HG03097 (cell line): ENCODE measurements at regions not wholly inside any gene's neighbourhood (a gene's known extent, or its start where the extent isn't known, plus 50 kb on each side); places are given as distances from the start of the nearest gene placed in this dataset.

Experiments
- ATAC-seq: cut with Tn5 transposase; IDR thresholded peaks from one replicate; pipeline ENCODE4 v1.9.1; 2021; ENCODE audit not compliant: unreplicated experiment, low FRiP score

DNA sequence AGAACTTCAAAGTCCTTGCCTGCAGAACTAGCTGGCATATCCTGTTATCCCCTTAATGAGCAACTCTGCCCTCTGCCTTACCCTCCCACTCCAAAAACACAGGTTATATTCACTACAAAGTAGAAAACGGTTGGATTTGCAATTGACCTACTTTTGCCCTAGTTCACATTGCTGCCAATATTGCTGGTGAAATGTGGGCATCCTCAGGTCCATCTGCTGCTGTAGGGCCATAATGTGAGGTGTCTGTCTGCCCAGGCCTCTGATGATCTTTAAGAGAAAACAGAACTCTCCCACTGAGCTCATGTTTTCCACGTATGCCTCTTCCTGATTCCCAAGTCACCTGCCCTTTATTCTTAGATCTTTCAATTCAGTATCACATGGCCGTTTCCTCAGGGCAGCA, 294.0 kb upstream of the CDH20 start:
- ATAC-seq = no peak

DNA sequence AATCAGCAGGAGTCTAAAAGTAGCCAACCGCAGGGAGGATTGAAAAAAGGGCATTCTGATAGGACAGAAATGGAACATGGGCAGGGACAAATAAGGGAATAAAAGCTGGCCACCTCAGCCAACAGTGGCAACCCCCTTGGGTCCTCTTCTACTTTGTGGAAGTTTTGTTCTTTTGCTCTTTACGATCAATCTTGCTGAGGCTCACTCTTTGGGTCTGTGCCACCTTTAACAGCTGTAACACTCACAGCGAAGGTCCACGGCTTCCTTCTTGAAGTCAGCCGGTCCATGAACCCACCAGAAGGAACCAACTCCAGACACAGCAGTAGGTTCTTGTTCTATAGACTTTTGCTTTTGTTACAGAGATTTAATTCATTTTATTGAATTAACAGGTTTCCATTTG, 285.4 kb upstream of the CDH20 start:
- no peak for ATAC-seq

DNA sequence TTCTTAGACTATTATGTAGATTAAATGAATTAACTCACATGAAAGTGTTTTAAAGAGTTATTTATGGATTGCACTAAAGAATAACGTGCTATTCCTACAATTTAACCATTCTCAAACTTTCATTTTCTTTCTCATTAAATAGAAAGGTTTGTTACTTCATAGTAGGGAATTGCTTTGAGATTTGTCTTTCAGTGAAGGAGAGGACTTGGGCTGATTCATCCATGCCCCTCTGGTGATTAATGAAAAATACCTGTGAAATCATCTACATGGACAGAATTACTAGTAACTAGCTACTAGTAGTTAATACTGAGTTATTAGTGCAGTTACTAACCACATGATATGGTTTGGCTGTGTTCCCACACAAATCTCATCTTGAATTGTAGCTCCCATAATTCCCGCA, 275.8 kb upstream of the CDH20 start:
- no peak for ATAC-seq

DNA sequence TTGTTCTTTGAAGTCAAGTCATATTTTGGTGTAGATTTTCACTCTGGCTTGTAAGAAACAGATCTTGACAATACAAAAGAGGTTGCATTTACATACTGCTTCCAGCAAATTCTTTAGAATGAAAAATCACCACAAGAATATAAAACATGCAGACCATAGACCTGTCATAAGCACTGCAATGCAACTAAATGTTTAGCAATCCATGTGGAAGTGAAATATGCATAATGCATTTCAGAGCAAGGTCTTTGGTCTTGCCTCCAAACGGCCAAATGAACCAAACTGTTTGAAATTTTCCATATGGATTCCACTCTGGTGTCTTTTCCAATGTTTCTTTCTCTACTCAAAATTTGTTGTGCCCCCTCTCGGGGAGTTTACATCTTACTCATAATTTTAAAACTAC, 271.0 kb upstream of the CDH20 start:
- ATAC-seq = no peak

DNA sequence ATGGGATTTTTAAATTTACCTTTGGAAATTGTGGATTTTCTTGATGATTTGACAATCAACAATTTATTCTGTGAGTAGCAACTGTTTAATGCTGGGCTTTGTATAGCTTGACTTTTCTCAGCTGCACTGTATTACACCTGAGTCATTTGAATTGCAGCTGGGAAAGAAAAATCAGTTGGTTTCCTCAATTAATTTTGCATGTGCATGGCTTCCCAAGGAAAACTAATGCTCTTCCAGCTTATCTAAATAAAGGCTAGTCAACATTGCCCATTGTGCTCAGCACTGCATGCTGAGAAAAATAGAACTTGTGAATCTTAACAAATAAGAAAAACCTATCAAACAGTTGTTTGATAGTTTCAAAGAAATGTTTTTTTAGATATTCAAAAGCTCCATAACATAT, 268.3 kb upstream of the CDH20 start:
- no peak for ATAC-seq

DNA sequence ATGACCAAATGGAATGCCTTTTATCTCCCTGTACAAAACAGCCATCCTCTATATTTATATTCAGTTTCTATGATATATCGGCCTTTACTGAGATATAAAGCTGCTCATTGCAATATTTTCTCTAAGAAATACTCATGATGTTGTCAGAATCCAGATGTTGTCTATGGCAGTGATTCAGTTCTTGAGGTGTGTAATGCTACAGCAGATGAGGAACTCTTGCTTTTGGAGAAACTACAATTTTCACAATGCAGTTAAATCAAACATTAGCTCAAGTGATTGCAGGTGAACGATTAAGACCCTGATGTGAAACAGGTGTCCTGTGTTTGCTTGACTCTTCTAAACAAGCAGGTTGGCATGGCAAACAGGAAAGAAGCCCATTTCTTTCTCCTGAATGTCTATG, 256.2 kb upstream of the CDH20 start:
- no peak for ATAC-seq

DNA sequence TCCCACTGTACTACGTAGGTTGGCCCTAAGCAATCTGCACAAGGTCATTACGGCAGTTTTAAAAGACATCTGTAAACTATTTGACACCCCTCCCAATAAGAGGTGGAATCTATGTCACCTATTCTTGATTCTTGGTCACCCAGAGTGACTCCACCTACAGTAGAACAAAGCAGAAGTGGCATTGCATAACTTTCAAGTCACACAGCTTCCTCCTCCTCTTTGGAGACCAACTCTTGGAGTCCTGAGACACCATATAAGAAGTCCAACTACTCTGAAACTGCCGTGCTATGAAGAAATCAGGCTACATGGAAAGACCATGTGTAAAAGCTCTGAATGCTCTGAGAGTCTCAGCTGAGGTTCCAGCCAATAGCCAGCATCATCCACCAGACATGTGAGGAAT, 253.5 kb upstream of the CDH20 start:
- ATAC-seq = no peak

DNA sequence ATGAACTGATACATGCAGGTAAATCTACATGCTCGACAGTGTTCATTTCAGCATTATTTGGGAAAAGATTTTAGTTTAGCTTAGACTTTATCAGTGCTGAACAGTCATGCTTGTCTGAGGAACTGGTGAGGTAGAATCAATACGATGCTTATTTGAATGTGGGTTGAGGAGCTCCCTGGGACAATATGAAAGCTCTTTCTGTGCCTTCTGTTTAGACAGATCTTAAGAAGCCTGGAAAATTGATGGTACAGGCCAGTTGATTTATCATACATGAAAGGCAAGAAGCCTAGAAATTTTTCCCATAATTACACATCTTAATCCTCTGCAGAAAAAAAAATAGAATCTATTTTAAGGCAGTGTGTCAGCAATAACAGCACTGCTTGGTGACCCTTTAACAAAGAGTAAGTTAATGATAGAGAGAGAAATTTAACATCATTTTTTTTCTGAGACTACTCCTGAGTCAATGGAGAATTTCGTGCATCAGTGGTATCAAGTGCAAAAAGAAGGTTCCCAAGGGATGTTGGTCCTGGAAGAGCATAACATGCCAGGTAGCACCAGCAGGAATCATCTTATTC, 252.2 kb upstream of the CDH20 start:
- no peak for ATAC-seq

DNA sequence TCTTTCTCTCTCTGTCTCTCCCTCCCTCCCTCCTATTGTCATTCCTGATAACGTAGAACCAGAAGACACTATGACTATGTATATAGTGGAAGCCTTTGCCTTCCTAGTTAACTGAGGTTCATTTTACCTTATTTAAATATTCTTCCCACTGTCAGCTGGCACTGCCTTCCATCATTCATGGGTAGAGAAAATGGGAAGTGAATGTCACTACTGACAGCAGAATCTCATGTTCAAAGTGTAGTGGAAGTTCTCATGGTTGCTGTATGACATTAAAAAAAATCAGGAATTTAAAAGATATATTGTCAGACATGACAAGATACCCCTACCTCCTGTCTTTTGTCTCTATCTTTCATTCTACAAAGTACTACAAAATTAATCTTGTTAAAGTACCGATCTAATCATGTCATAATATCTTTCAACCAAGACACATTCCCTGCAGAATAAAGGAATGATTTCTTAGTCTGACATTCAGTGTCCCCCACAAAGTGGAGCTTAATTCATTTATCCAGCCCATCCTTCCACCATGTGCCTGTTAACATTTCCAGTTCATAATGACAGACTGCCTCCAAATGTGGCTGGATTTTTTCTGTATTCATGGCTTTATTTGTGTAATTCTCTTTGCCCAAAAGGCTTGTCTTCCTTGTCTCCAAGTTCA, 250.1 kb upstream of the CDH20 start:
- ATAC-seq = no peak

DNA sequence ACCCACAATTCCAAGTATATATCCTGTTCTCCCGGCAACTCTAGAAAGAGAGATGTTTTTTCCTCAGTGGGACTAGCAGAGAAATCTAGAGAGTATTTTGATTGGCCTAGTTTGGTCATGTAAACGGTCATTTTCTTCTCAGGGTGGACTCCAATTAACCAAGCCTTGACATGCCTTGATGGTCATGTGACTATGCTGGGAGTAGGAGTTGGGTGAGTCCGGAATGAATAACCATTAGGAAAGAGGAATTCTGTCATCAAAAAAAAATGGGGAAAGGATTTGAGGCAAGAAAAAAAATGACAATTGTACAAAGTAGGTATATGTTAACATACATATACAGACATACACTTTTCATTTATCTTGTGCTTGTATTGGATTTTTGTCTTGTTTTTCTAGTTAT, 248.2 kb upstream of the CDH20 start:
- no peak for ATAC-seq

DNA sequence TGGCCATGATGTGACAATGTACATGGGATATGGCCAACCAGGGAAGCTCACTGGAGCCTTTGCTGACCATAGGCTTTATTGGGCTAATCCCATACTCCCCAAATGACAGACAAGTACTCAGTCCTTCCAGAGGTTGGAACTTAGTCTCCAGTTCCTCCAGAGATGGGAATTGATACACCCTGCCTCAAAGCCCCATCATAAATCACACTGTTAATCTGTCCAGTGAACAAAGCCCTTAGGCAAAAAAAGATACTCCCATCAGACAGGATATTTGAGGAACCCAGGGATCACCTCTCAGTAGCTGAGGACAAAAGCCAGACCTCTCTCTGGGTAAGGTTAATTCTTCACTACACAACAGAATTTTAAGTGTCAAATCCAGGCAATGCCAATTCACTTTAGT, 247.5 kb upstream of the CDH20 start:
- ATAC-seq = no peak

DNA sequence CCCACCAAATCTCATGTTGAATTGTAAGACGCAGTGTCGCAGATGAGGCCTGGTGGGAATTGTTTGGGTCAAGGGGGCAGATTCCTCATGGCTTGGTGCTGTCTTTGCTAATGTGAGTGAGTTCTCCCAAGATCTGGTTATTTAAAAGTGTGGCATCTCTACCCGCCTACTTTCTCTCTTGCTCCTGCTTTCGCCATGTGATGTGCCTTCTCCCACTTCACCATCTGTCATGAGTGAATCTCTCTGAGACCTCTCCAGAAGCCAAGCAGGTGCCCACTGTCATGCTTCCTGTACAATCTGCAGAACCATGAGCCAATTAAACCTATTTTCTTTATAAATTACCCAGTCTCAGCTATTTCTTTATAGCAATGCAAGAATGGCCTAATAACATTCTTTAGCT, 246.6 kb upstream of the CDH20 start:
- no peak for ATAC-seq

DNA sequence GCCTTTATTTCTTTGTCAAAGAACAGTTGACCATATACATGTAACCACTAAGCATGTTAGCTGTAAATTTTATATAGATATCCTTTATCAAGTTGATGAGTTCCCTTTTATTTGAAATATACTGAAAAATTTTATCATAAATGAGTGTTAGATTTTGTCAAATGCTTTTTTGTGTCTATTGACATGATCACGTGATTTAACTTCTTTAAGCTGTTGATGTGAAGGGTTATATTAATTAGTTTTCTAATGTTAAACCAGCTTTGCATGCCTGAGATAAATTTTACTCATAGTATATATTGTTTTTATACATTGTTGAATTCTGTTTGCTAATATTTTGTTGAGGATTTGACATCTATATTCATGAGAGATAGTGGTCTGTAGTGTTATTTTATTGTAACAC, 241.9 kb upstream of the CDH20 start:
- ATAC-seq = no peak

DNA sequence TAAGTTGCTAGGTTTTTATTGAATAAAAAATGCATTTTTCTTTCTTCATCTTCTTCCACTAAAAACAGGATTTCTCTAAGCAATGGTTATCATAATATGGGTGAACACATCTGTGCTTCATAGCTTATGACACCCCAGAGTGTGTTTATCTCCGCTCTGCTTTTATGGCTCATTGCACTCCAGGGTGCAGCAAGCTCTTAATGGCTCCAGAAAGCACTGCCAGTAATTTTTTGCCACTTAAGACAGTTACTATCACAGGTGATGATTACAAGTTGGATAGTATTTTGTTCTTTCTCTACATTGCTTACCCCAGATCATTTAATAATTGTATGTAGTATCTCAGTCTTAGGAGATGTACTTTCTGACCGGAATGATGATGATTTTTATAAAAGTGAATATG, 239.3 kb upstream of the CDH20 start:
- no peak for ATAC-seq

DNA sequence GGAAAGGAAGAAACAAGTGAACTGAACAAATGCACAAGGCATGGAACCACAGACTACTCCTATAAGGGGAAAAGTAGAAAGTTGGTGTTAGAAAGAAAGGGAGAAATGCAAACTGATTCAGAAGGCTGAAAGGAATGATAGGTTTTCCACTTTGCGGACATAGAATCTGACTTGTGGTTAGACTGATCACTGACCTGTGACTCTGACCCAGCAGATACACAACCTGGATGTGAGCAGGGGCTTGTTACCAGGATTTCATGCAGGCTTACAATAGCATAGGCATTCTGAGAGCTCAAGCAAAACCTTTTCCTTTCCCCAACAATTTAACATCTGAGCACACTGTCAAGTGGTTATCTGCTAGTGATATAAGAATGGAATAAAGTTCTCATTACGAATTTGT, 237.0 kb upstream of the CDH20 start:
- ATAC-seq = no peak

DNA sequence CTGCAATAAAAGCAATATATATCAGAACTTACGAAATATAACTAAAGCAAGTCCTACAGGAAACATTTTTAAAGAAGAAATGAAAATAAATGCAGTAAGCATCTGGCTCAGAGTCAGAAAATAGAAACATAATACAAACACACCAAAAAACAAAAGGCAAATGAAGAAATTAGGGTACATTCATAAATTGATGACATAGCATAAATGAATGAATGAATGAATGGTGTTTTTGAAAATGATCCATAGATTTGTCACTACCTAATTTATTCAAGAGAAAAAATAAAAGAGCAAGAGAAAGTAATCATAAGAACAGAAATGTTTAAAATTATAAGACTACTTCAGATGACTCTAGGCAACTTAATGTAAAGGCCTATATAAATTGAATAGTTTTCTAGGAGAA, 226.1 kb upstream of the CDH20 start:
- no peak for ATAC-seq

DNA sequence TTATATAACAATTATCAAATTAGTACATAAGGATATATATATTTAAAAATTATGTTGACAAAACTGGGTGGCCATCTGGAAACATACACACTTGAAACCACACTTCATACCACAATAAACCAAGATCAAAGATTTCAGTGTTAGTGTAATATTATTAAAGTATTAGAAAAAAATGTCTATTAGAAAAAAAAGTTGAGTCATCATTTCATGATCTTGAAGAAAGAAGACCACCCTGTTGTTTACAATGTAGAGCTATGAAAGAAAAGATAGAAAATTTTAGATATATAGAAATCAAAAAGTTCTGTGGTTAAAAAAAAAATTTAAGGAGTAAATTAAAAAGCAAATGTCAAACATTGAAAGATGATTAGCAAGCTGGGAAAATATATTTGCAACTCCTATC, 224.5 kb upstream of the CDH20 start:
- ATAC-seq = no peak

DNA sequence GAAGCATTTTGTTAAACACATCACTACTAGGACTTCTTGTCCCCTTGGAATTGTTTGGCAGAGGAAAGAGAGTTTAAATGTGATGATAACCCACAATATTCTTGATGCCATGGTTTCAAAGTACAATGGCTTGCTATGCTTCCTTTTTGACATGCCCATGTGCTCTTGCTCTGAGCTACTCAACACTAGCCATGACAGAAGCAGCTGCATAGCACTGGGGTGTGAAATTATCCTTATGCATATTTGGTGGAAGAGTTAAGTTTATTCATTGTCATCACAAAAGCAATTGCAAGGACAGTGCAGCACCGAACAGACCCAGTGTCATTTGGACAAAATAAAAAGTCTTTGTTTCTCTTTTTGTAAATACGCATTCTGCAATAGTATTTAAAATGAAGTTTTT, 209.9 kb upstream of the CDH20 start:
- ATAC-seq = no peak

DNA sequence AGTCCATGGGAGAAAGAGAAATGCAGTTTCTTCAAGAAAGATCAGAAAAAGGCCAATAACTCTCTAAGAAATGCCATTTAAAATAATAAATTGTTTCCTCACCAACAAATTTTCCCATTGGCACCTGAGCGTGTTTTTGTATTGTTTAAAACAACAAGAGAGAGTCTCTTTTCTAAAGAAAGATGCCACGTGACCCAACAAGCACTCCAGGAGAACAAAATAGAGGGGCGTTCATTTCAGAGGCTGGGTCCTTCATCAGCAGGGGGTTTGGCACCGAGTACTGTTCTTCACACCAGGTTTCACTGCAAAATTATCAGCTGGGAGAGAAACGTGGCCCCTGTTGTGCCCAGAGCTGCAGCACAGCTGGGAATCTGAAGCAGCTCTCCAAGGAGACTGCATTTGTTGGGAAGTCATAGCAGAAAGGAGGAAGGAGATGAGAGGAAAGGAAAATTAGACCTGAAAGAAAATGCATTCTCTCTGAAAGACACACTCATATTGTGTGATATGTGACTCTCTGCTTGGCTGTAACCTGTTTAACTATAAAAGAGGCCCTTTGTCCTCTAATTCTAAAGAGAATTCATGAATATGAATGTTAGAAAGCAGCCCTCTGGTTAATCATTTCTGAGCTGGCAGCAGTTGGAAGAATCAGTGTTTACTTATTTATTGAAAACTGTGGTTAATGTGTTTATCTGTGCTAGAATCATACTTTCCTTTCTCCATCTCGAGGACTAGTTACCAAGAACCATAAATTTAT, 205.3 kb upstream of the CDH20 start:
- no peak for ATAC-seq

DNA sequence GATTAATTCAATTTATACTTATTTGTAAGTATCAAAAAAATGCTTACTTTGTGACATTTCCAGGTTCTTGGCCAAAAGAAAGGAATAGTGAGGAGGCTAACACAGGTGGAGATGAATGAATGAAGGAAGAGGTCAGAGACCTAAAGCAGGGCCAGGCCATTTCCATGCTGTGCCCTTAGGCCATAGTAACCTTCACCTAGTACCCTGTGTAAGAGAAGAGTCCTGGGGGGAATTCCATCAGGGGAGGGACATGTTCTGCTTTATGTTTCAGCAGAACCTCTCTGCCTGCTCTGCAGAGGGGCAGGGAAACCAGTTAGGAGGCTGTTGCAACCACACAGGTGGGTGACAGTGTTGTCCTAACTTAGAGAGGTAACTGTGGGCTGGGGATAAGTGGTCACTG, 204.2 kb upstream of the CDH20 start:
- no peak for ATAC-seq

DNA sequence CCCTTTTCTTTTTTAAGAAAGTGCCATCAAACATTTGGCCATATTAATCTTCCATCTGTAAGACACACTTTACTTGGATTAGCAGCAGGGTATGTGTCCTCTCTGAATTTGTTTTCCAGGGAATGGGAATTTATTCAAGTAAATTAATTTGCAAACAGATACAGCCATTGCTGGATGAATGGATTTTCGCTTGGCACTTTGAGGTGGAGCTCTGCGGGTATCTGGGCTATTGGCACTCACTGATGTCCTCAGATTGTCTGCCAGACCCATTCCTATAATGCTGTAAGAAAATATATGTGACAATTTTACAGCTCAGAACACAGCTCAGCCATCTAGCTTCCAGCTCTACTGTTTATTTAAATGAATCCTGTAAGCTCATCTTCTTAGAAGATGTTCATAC, 201.2 kb upstream of the CDH20 start:
- no peak for ATAC-seq

DNA sequence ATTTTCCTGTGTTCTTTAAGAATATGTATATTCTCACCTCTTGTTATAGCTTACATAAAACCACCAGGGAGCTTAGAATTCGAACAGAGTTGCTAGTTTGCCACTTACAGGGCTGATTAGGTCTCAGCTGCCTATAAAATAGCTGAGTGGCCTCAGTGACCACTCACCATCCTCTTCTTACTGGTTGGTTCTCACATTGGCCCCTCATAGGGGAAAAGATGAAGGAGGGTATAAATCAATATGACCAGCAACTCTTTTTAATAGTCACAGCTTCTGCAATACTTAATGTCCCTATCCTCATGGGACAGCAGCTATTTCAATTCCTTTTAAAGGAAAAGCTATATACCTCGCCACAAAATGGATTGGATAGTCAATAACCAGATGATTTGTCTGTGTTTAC, 199.4 kb upstream of the CDH20 start:
- no peak for ATAC-seq
